HEK293 (cell line): ENCODE measurements at regions not wholly inside any gene's neighbourhood (a gene's known extent, or its start where the extent isn't known, plus 50 kb on each side); places are given as distances from the start of the nearest gene placed in this dataset.

Source experiments
- CTCF ChIA-PET: fragments of 350-600 bp; formaldehyde crosslinking; extraction: SDS; loops from one replicate; lab custom pipeline; 2021; ENCODE audit warnings: antibody characterized with exemption; lab: Yijun Ruan, JAX
- POLR2A ChIA-PET: fragments of 300-600 bp; formaldehyde crosslinking; extraction: SDS; loops from one replicate; lab custom pipeline; 2020; ENCODE audit warnings: antibody characterized with exemption, inconsistent platforms; lab: Yijun Ruan, JAX
- H3K27ac ChIP-seq: fragments of 200-500 bp; sonication (Bioruptor generic); 2 replicates; pipeline ENCODE4 v1.5.1; 2014; ENCODE audit warnings: low read depth, low read length, control low read depth, inconsistent platforms; ENCODE audit errors: extremely low read depth
- H3K36me3 ChIP-seq, 2 experiments: fragments of 200-500 bp in 1 of 2; sonication (Bioruptor generic) in 1 of 2; 1 replicate in 1 of 2; 2 replicates in 1 of 2; pipeline ENCODE4 v1.5.1; 2014 to 2017; ENCODE audit warnings: inconsistent platforms in 2 of 2, low read length in 2 of 2; ENCODE audit not compliant: control insufficient read depth in 2 of 2, insufficient read depth in 1 of 2
- H3K4me1 ChIP-seq: fragments of 200-500 bp; sonication (Bioruptor generic); 2 replicates; pipeline ENCODE4 v1.5.1; 2014; ENCODE audit warnings: mild to moderate bottlenecking, low read length, inconsistent platforms; ENCODE audit not compliant: control insufficient read depth, insufficient read depth
- H3K4me3 ChIP-seq: 2 replicates; pipeline ENCODE4 v1.5.1; 2011; ENCODE audit warnings: low read depth, mild to moderate bottlenecking, control low read depth, low read length, moderate library complexity
- H3K9me3 ChIP-seq: fragments of 200-500 bp; sonication (Bioruptor generic); 2 replicates; pipeline ENCODE4 v1.5.1; 2014; ENCODE audit warnings: low read depth, low read length, inconsistent platforms; ENCODE audit not compliant: control insufficient read depth, insufficient read depth
- FEZF1 ChIP-seq: fragments of 450-650 bp; formaldehyde crosslinking; IDR thresholded peaks from 2 replicates; pipeline ENCODE4 v1.5.1; 2016; ENCODE audit warnings: missing biosample characterization, missing genetic modification characterization
- GLIS1 ChIP-seq: fragments of 450-650 bp; formaldehyde crosslinking; IDR thresholded peaks from 2 replicates; pipeline ENCODE4 v1.5.1; 2016; ENCODE audit warnings: missing biosample characterization, missing genetic modification characterization
- HOXA7 ChIP-seq: sonication (generic); formaldehyde crosslinking; IDR thresholded peaks from 2 replicates; pipeline ENCODE4 v1.8.1; 2022; ENCODE audit warnings: missing genetic modification reagents, borderline replicate concordance
- INSM2 ChIP-seq: fragments of 450-650 bp; formaldehyde crosslinking; IDR thresholded peaks from 2 replicates; pipeline ENCODE4 v1.5.1; 2016; ENCODE audit warnings: missing biosample characterization, missing genetic modification characterization
- KLF16 ChIP-seq: fragments of 450-650 bp; formaldehyde crosslinking; IDR thresholded peaks from 2 replicates; pipeline ENCODE4 v1.5.1; 2017; ENCODE audit warnings: missing biosample characterization, missing genetic modification characterization
- MZF1 ChIP-seq: fragments of 450-650 bp; formaldehyde crosslinking; IDR thresholded peaks from 2 replicates; pipeline ENCODE4 v1.5.1; 2017; ENCODE audit warnings: missing biosample characterization, missing genetic modification characterization, borderline replicate concordance
- OVOL3 ChIP-seq: fragments of 450-650 bp; formaldehyde crosslinking; IDR thresholded peaks from 2 replicates; pipeline ENCODE4 v1.5.1; 2016; ENCODE audit warnings: missing biosample characterization, missing genetic modification characterization
- PRDM1 ChIP-seq: fragments of 450-650 bp; formaldehyde crosslinking; IDR thresholded peaks from 2 replicates; pipeline ENCODE4; 2016; ENCODE audit warnings: missing biosample characterization, missing genetic modification characterization
- SALL2 ChIP-seq: fragments of 450-650 bp; formaldehyde crosslinking; IDR thresholded peaks from 2 replicates; pipeline ENCODE4 v1.5.0; 2017; ENCODE audit warnings: missing biosample characterization, mild to moderate bottlenecking, missing genetic modification characterization, borderline replicate concordance
- SP7 ChIP-seq: fragments of 450-650 bp; formaldehyde crosslinking; IDR thresholded peaks from 2 replicates; pipeline ENCODE4 v1.5.1; 2016; ENCODE audit warnings: missing biosample characterization, missing genetic modification characterization
- TSHZ1 ChIP-seq: fragments of 450-650 bp; formaldehyde crosslinking; IDR thresholded peaks from 2 replicates; pipeline ENCODE4 v1.5.1; 2016; ENCODE audit warnings: missing biosample characterization, missing genetic modification characterization, borderline replicate concordance
- WT1 ChIP-seq: fragments of 450-650 bp; formaldehyde crosslinking; IDR thresholded peaks from 2 replicates; pipeline ENCODE4 v1.5.1; 2016; ENCODE audit warnings: missing biosample characterization, missing genetic modification characterization
- ZBTB20 ChIP-seq: fragments of 450-650 bp; formaldehyde crosslinking; IDR thresholded peaks from 2 replicates; pipeline ENCODE4 v1.5.1; 2016; ENCODE audit warnings: missing biosample characterization, missing genetic modification characterization
- ZNF112 ChIP-seq: fragments of 450-650 bp; formaldehyde crosslinking; IDR thresholded peaks from 2 replicates; pipeline ENCODE4 v1.5.0; 2017; ENCODE audit warnings: missing biosample characterization, missing genetic modification characterization
- ZNF121 ChIP-seq: fragments of 450-650 bp; formaldehyde crosslinking; IDR thresholded peaks from 2 replicates; pipeline ENCODE4 v1.5.1; 2016; ENCODE audit warnings: missing biosample characterization, missing genetic modification characterization
- ZNF148 ChIP-seq: fragments of 450-650 bp; formaldehyde crosslinking; IDR thresholded peaks from 2 replicates; pipeline ENCODE4 v1.5.0; 2017; ENCODE audit warnings: missing biosample characterization, missing genetic modification characterization, borderline replicate concordance
- ZNF174 ChIP-seq: fragments of 450-650 bp; formaldehyde crosslinking; IDR thresholded peaks from 2 replicates; pipeline ENCODE4 v1.5.0; 2017; ENCODE audit warnings: missing biosample characterization, mild to moderate bottlenecking, missing genetic modification characterization
- ZNF19 ChIP-seq: fragments of 450-650 bp; formaldehyde crosslinking; IDR thresholded peaks from 2 replicates; pipeline ENCODE4; 2016; ENCODE audit warnings: missing biosample characterization, missing genetic modification characterization, low read depth
- ZNF2 ChIP-seq: fragments of 450-650 bp; formaldehyde crosslinking; IDR thresholded peaks from 2 replicates; pipeline ENCODE4 v1.5.1; 2016; ENCODE audit warnings: missing biosample characterization, missing genetic modification characterization
- ZNF274 ChIP-seq, 2 experiments: fragments of 200-500 bp in 1 of 2; fragments of 450-650 bp in 1 of 2; sonication (Bioruptor generic) in 1 of 2; formaldehyde crosslinking in 1 of 2; IDR thresholded peaks; 2 replicates each; pipeline versions ENCODE4 v1.5.1 to v1.6.1; 2014 to 2016; ENCODE audit warnings: borderline replicate concordance in 1 of 2, inconsistent platforms in 1 of 2, low read length in 1 of 2, missing biosample characterization in 1 of 2, missing genetic modification characterization in 1 of 2
- ZNF37A ChIP-seq: fragments of 450-650 bp; IDR thresholded peaks from 2 replicates; pipeline ENCODE4 v1.5.1; 2018; ENCODE audit warnings: missing biosample characterization, missing genetic modification characterization
- ZNF404 ChIP-seq: fragments of 450-650 bp; formaldehyde crosslinking; IDR thresholded peaks from 2 replicates; pipeline ENCODE4 v1.5.1; 2017; ENCODE audit warnings: missing biosample characterization, missing genetic modification characterization
- ZNF701 ChIP-seq: fragments of 450-650 bp; formaldehyde crosslinking; IDR thresholded peaks from 2 replicates; pipeline ENCODE4 v1.5.1; 2016; ENCODE audit warnings: missing biosample characterization, missing genetic modification characterization
- ZNF837 ChIP-seq: fragments of 450-650 bp; formaldehyde crosslinking; IDR thresholded peaks from 2 replicates; pipeline ENCODE4 v1.5.1; 2016; ENCODE audit warnings: missing biosample characterization, missing genetic modification characterization
- ZSCAN18 ChIP-seq: fragments of 450-650 bp; formaldehyde crosslinking; IDR thresholded peaks from 2 replicates; pipeline ENCODE4 v1.5.1; 2016; ENCODE audit warnings: missing biosample characterization, missing genetic modification characterization
- ZSCAN30 ChIP-seq: fragments of 450-650 bp; IDR thresholded peaks from 2 replicates; pipeline ENCODE4 v1.5.1; 2018; ENCODE audit warnings: missing biosample characterization, mild to moderate bottlenecking, missing genetic modification characterization, moderate library complexity

GRCh38 chr1:170407581-170407980, 124.4 kb upstream of the GORAB start:
- CTCF ChIA-PET = no interaction called here
- POLR2A ChIA-PET = no interaction called here
- no peak for TF ChIP-seq ZNF404
- no peak for TF ChIP-seq ZNF837 (tag by site-specific recombination)
- no peak for TF ChIP-seq ZBTB20
- no peak for TF ChIP-seq OVOL3 (tag by site-specific recombination)
- TF ChIP-seq SP7 (tag by site-specific recombination) = no peak
- no peak for TF ChIP-seq FEZF1 (tag by site-specific recombination)
- no peak overlapping the region for H3K27ac ChIP-seq
- no peak overlapping the region for H3K4me3 ChIP-seq
- H3K9me3 ChIP-seq = no peaks in the 10 kb centered on the region
- no peaks in the 10 kb centered on the region for H3K4me1 ChIP-seq
- H3K36me3 ChIP-seq = no peaks in the 10 kb centered on the region

GRCh38 chr1:170410401-170411166, 121.4 kb upstream of the GORAB start:
- ChIA-PET CTCF (no interaction called here), POLR2A (no interaction called here)
- TF ChIP-seq ZNF148 (no peak), SALL2 (tag by site-specific recombination) (no peak), KLF16 (tag by site-specific recombination) (no peak), HOXA7 (CRISPR knock-in tag) (no peak), ZSCAN18 (tag by site-specific recombination) (no peak), ZNF2 (tag by site-specific recombination) (no peak), ZNF121 (no peak), ZNF19 (tag by site-specific recombination) (no peak), ZNF174 (tag by site-specific recombination) (no peak), ZSCAN30 (tag by site-specific recombination) (no peak), TSHZ1 (tag by site-specific recombination) (no peak), WT1 (tag by site-specific recombination) (no peak), MZF1 (tag by site-specific recombination) (no peak), ZNF274 (IDR thresholded peaks at IDR 0.05; ENCODE audit: low read length) (no peak), ZNF274 (tag by site-specific recombination; IDR thresholded peaks at IDR 0.05; ENCODE audit: borderline replicate concordance) (no peak), PRDM1 (tag by site-specific recombination) (no peak), INSM2 (no peak), ZNF701 (tag by site-specific recombination) (no peak), ZNF37A (tag by site-specific recombination) (no peak), GLIS1 (tag by site-specific recombination) (no peak), ZNF112 (tag by site-specific recombination) (no peak)
- Histone ChIP-seq H3K9me3 (no peaks in the 10 kb centered on the region), H3K27ac (no peak overlapping the region), H3K4me1 (no peaks in the 10 kb centered on the region), H3K36me3 (no peaks in the 10 kb centered on the region), H3K4me3 (no peak overlapping the region)
